GM12865 (cell line): ENCODE measurements at regions not wholly inside any gene's neighbourhood (a gene's known extent, or its start where the extent isn't known, plus 50 kb on each side); places are given as distances from the start of the nearest gene placed in this dataset.

ENCODE experiments used
- DNase-seq: peaks from one replicate; pipeline ENCODE4 v3.0.0; 2010; ENCODE audit warnings: low read depth
- H3K4me3 ChIP-seq: 2 replicates; pipeline ENCODE4 v1.5.1; 2011; ENCODE audit warnings: mild to moderate bottlenecking, low read depth, low read length, control low read depth
- TF ChIP-seq, protein P1 (sequence below): IDR thresholded peaks from 2 replicates; pipeline ENCODE4 v1.5.1; 2011; ENCODE audit warnings: low read length, control low read depth, low read depth, inconsistent platforms; ENCODE audit not compliant: insufficient read depth; ENCODE audit errors: missing control alignments

GRCh38 chr2:9681427-9681817 is 50.6 kb upstream of the YWHAQ start:
- no peak overlapping the region for H3K4me3 ChIP-seq
- peak; percentile 51 for DNase-seq
- TF ChIP-seq, protein P1, sequence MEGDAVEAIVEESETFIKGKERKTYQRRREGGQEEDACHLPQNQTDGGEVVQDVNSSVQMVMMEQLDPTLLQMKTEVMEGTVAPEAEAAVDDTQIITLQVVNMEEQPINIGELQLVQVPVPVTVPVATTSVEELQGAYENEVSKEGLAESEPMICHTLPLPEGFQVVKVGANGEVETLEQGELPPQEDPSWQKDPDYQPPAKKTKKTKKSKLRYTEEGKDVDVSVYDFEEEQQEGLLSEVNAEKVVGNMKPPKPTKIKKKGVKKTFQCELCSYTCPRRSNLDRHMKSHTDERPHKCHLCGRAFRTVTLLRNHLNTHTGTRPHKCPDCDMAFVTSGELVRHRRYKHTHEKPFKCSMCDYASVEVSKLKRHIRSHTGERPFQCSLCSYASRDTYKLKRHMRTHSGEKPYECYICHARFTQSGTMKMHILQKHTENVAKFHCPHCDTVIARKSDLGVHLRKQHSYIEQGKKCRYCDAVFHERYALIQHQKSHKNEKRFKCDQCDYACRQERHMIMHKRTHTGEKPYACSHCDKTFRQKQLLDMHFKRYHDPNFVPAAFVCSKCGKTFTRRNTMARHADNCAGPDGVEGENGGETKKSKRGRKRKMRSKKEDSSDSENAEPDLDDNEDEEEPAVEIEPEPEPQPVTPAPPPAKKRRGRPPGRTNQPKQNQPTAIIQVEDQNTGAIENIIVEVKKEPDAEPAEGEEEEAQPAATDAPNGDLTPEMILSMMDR: no peak

- no peak overlapping the region for H3K4me3 ChIP-seq
- DNase-seq: no peak
- TF ChIP-seq, protein P1: no peak
These were observed 54.8 kb upstream of the YWHAQ start for GRCh38 chr2:9685637-9686036.

- TF ChIP-seq, protein P1: no peak
- DNase-seq: no peak
These were observed 55.3 kb upstream of the YWHAQ start for GRCh38 chr2:9686061-9686460.

DNA sequence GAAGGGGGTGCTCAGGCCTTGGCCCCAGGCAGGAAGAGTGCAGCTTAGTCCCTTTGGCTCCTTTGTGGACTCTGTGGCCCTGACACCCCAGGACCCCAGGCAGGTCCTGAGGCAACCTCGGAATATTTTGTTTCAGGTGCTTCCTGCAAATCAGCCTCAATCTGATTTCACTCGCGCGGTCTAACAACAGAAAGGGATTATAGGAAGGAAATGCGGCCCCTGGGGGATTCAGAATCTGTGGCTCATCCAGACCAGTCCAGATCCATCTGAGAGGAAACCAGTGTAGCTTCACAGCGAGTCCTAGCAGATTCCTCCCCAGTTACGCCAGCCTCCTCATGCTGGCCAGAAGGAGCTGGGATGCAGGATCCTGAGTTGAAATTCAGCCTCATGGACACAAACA is 59.5 kb upstream of the YWHAQ start:
- H3K4me3 ChIP-seq: no peak overlapping the region
- TF ChIP-seq, protein P1: no peak
- peak; percentile 42 for DNase-seq

More at GRCh38 chr2:9686061-9686460, 55.3 kb upstream of the YWHAQ start:
- H3K4me3 ChIP-seq: no peak overlapping the region

GRCh38 chr2:9690716-9691498 is 60.1 kb upstream of the YWHAQ start:
- DNase-seq: peak; percentile 18
- H3K4me3 ChIP-seq: no peak overlapping the region

GRCh38 chr2:9692456-9693195 is 61.8 kb upstream of the YWHAQ start:
- H3K4me3 ChIP-seq: no peak overlapping the region
- DNase-seq: peak; percentile 40
- TF ChIP-seq, protein P1: no peak

More at GRCh38 chr2:9690716-9691498, 60.1 kb upstream of the YWHAQ start:
- TF ChIP-seq, protein P1: no peak
